Breast epithelium (tissue), 4 donors: ENCODE measurements at regions not wholly inside any gene's neighbourhood (a gene's known extent, or its start where the extent isn't known, plus 50 kb on each side); places are given as distances from the start of the nearest gene placed in this dataset.

Source experiments
- DNase-seq, 2 donors: peaks; one replicate each; pipeline ENCODE4 v3.0.0-alpha.2; 2019; ENCODE audit warnings: low spot score in 2 of 2
- H3K27ac ChIP-seq, 2 donors: fragments of 200-600 bp; sonication (generic) in 1 of 2; one replicate each; pipeline ENCODE4 v1.5.1; 2016 to 2019; ENCODE audit warnings: mild to moderate bottlenecking in 1 of 2
- H3K27me3 ChIP-seq, 2 donors: fragments of 200-600 bp; sonication (generic) in 1 of 2; one replicate each; pipeline versions ENCODE4 v1.5.1 to v1.6.0; 2017 to 2019; ENCODE audit warnings: control low read depth in 1 of 2, mild to moderate bottlenecking in 1 of 2
- H3K36me3 ChIP-seq: fragments of 200-600 bp; one replicate; pipeline ENCODE4 v1.5.1; 2019
- H3K4me1 ChIP-seq, 2 donors: fragments of 200-600 bp; sonication (generic); one replicate each; pipeline ENCODE4 v1.5.1; 2016 to 2019; ENCODE audit warnings: control low read depth in 1 of 2
- H3K4me3 ChIP-seq, 3 donors: fragments of 200-600 bp; sonication (generic); 1 replicate in 2 of 3; 2 replicates in 1 of 3; pipeline ENCODE4 v1.5.1; 2016 to 2019; ENCODE audit warnings: mild to moderate bottlenecking in 3 of 3, moderate library complexity in 2 of 3
- H3K9me3 ChIP-seq, 2 donors: fragments of 200-600 bp; sonication (generic) in 1 of 2; one replicate each; pipeline ENCODE4 v1.5.1; 2016 to 2019; ENCODE audit warnings: control low read depth in 1 of 2
- CTCF ChIP-seq, 3 donors: fragments of 450-650 bp; IDR thresholded peaks; one replicate each; pipeline ENCODE4 v1.5.1; 2016 to 2017; ENCODE audit warnings: antibody characterized with exemption in 3 of 3, mild to moderate bottlenecking in 3 of 3, moderate library complexity in 3 of 3
- POLR2A ChIP-seq: fragments of 450-650 bp; IDR thresholded peaks from one replicate; pipeline ENCODE4 v1.6.1; 2016; ENCODE audit warnings: antibody characterized with exemption, mild to moderate bottlenecking, moderate library complexity
- POLR2AphosphoS5 ChIP-seq, 3 donors: sonication (generic); formaldehyde crosslinking; IDR thresholded peaks; one replicate each; pipeline ENCODE4 v1.6.1; 2017; ENCODE audit warnings: antibody characterized with exemption in 3 of 3
- intact Hi-C: fragments of 100-400 bp; cut with DNase I; formaldehyde crosslinking; loops from one replicate; pipeline ENCODE4 v1.15.1; 2023; ENCODE audit warnings: low total_unique reads

GRCh38 chr4:59994118-59994517 lies 1206.0 kb upstream of the ADGRL3 start:
- Histone ChIP-seq H3K36me3 (no peaks in the 10 kb centered on the region), H3K27me3 (no peaks in the 10 kb centered on the region), H3K9me3 (peaks cover 3 to 18% of the 10 kb centered on the region in 2 donors), H3K4me3 (no peak overlapping the region), H3K4me1 (no peaks in the 10 kb centered on the region), H3K27ac (no peak overlapping the region)
- DNase-seq, result no peak
- TF ChIP-seq CTCF (IDR thresholded peaks at IDR 0.05), result no peak
- no peak for TF ChIP-seq POLR2A
- no peak for TF ChIP-seq POLR2AphosphoS5 (IDR thresholded peaks at IDR 0.05)
- intact Hi-C loops, result loop anchor here (10.0 kb wide), 1 partner anchor 1469 kb away; no protein-coding TSS in a partner anchor

- Histone ChIP-seq H3K9me3 (peaks cover 0 to 9% of the 10 kb centered on the region in 2 donors), H3K36me3 (no peaks in the 10 kb centered on the region), H3K27me3 (no peaks in the 10 kb centered on the region), H3K4me1 (no peaks in the 10 kb centered on the region), H3K4me3 (no peak overlapping the region), H3K27ac (no peak overlapping the region)
- TF ChIP-seq POLR2AphosphoS5 (IDR thresholded peaks at IDR 0.05), result no peak
- no peak for TF ChIP-seq CTCF (IDR thresholded peaks at IDR 0.05)
- no peak for DNase-seq
- intact Hi-C loops, result no loop called here
These were observed 1197.4 kb upstream of the ADGRL3 start for GRCh38 chr4:60002603-60003337.

GRCh38 chr4:60013464-60014184 lies 1186.5 kb upstream of the ADGRL3 start:
- TF ChIP-seq POLR2A, result no peak
- no peak for TF ChIP-seq POLR2AphosphoS5 (IDR thresholded peaks at IDR 0.05)
- no peak for TF ChIP-seq CTCF (IDR thresholded peaks at IDR 0.05)
- Histone ChIP-seq H3K27me3 (no peaks in the 10 kb centered on the region), H3K4me3 (no peak overlapping the region), H3K27ac (no peak overlapping the region), H3K4me1 (no peaks in the 10 kb centered on the region), H3K36me3 (no peaks in the 10 kb centered on the region), H3K9me3 (no peaks in the 10 kb centered on the region)
- no peak for DNase-seq
- intact Hi-C loops, result no loop called here

- Histone ChIP-seq H3K27me3 (no peaks in the 10 kb centered on the region), H3K36me3 (no peaks in the 10 kb centered on the region), H3K9me3 (no peaks in the 10 kb centered on the region), H3K4me3 (no peak overlapping the region), H3K4me1 (no peaks in the 10 kb centered on the region), H3K27ac (no peak overlapping the region)
- intact Hi-C loops, result no loop called here
- TF ChIP-seq CTCF (IDR thresholded peaks at IDR 0.05) (no peak), POLR2A (no peak), POLR2AphosphoS5 (IDR thresholded peaks at IDR 0.05) (no peak)
- no peak for DNase-seq
These were observed 1183.2 kb upstream of the ADGRL3 start for GRCh38 chr4:60016971-60017370.

- Histone ChIP-seq H3K4me1 (no peaks in the 10 kb centered on the region), H3K9me3 (no peaks in the 10 kb centered on the region), H3K4me3 (no peak overlapping the region), H3K27me3 (no peaks in the 10 kb centered on the region), H3K27ac (no peak overlapping the region), H3K36me3 (no peaks in the 10 kb centered on the region)
- TF ChIP-seq POLR2AphosphoS5 (IDR thresholded peaks at IDR 0.05) (no peak), CTCF (IDR thresholded peaks at IDR 0.05) (no peak), POLR2A (no peak)
- intact Hi-C loops, result no loop called here
- DNase-seq, result no peak
These were observed 1180.9 kb upstream of the ADGRL3 start for GRCh38 chr4:60019180-60019579.
